GM23338 (cell line): ENCODE measurements at regions not wholly inside any gene's neighbourhood (a gene's known extent, or its start where the extent isn't known, plus 50 kb on each side); places are given as distances from the start of the nearest gene placed in this dataset.

Experiments used
- ATAC-seq: fragments of 200-7000 bp; cut with Tn5 transposase; 3 replicates; pipeline ENCODE4 v1.9.1; 2020
- DNase-seq: peaks from one replicate; pipeline ENCODE4 v3.0.0-alpha.2; 2015; ENCODE audit warnings: low spot score
- H2AFZ ChIP-seq: fragments of 200-600 bp; sonication (generic); 2 replicates; pipeline ENCODE4 v1.8.0; 2016; ENCODE audit warnings: antibody characterized with exemption, mild to moderate bottlenecking, moderate library complexity
- H3F3A ChIP-seq: fragments of 200-600 bp; sonication (generic); replicated peaks from 2 replicates; pipeline ENCODE4 v1.8.0; 2017; ENCODE audit warnings: antibody characterized with exemption, mixed run types, low read depth
- H3K27ac ChIP-seq: fragments of 200-600 bp; sonication (generic); 2 replicates; pipeline ENCODE4 v1.6.1; 2016; ENCODE audit warnings: low read depth
- H3K27me3 ChIP-seq: fragments of 200-600 bp; sonication (generic); 2 replicates; pipeline ENCODE4 v1.8.0; 2016; ENCODE audit warnings: mild to moderate bottlenecking, mixed run types, moderate library complexity; ENCODE audit not compliant: insufficient read depth
- H3K36me3 ChIP-seq: fragments of 200-600 bp; sonication (generic); 2 replicates; pipeline ENCODE4 v1.8.0; 2016; ENCODE audit warnings: mild to moderate bottlenecking; ENCODE audit not compliant: insufficient read depth
- H3K4me1 ChIP-seq: fragments of 200-600 bp; sonication (generic); 2 replicates; pipeline ENCODE4 v1.8.0; 2016; ENCODE audit warnings: mild to moderate bottlenecking, moderate library complexity; ENCODE audit not compliant: insufficient read depth
- H3K4me2 ChIP-seq: fragments of 200-600 bp; sonication (generic); 2 replicates; pipeline ENCODE4 v1.7.1; 2017; ENCODE audit warnings: mixed run types
- H3K4me3 ChIP-seq: fragments of 200-600 bp; sonication (generic); 2 replicates; pipeline ENCODE4 v1.6.1; 2016; ENCODE audit warnings: mixed run types
- H3K79me2 ChIP-seq: fragments of 200-600 bp; sonication (generic); replicated peaks from 2 replicates; pipeline ENCODE4 v1.8.0; 2017; ENCODE audit warnings: mild to moderate bottlenecking; ENCODE audit not compliant: insufficient read depth
- H3K9me2 ChIP-seq: fragments of 200-600 bp; sonication (generic); 2 replicates; pipeline ENCODE4 v1.8.0; 2017; ENCODE audit not compliant: insufficient read depth
- H4K20me1 ChIP-seq: fragments of 200-600 bp; sonication (generic); replicated peaks from 2 replicates; pipeline ENCODE4 v1.8.0; 2017; ENCODE audit warnings: mild to moderate bottlenecking; ENCODE audit not compliant: insufficient read depth
- H3K27ac Mint-ChIP-seq: 2 replicates; pipeline ENCODE4 v1.8.0; 2020; ENCODE audit warnings: inconsistent platforms, mild to moderate bottlenecking, moderate library complexity, mixed read lengths
- H3K27me3 Mint-ChIP-seq: 3 replicates; pipeline ENCODE4 v1.8.0; 2022; ENCODE audit warnings: low read depth, mild to moderate bottlenecking, moderate library complexity, mixed read lengths, inconsistent platforms; ENCODE audit not compliant: insufficient read depth, poor library complexity
- H3K36me3 Mint-ChIP-seq: 3 replicates; pipeline ENCODE4 v1.8.0; 2021; ENCODE audit warnings: low read depth, mild to moderate bottlenecking, inconsistent platforms, moderate library complexity, mixed read lengths
- H3K4me1 Mint-ChIP-seq: 3 replicates; pipeline ENCODE4 v1.8.0; 2020; ENCODE audit warnings: mild to moderate bottlenecking, inconsistent platforms, mixed read lengths
- H3K4me3 Mint-ChIP-seq: 3 replicates; pipeline ENCODE4 v1.8.0; 2021; ENCODE audit warnings: moderate library complexity, mild to moderate bottlenecking, inconsistent platforms, mixed read lengths
- H3K9me3 Mint-ChIP-seq: 3 replicates; pipeline ENCODE4 v1.8.0; 2020; ENCODE audit warnings: moderate library complexity, mild to moderate bottlenecking, inconsistent platforms, mixed read lengths
- CREB1 ChIP-seq: fragments of 250-450 bp; sonication (Bioruptor Pico); IDR thresholded peaks from 2 replicates; pipeline ENCODE4 v1.5.0; 2020; ENCODE audit warnings: low read depth, mild to moderate bottlenecking, moderate library complexity
- CTCF ChIP-seq, 2 experiments: fragments of 200-600 bp in 1 of 2; sonication (generic) in 1 of 2; conservative IDR thresholded peaks; 2 replicates each; pipeline versions ENCODE4 v1.5.1 to v1.6.1; 2016 to 2017; ENCODE audit warnings: antibody characterized with exemption in 2 of 2, low read depth in 2 of 2, mild to moderate bottlenecking in 2 of 2, moderate library complexity in 1 of 2
- ETS1 ChIP-seq: IDR thresholded peaks from 2 replicates; pipeline ENCODE4 v1.6.1; 2016; ENCODE audit warnings: antibody characterized with exemption
- JUNB ChIP-seq: IDR thresholded peaks from one replicate; pipeline ENCODE4 v1.6.1; 2016; ENCODE audit warnings: antibody characterized with exemption; ENCODE audit not compliant: unreplicated experiment
- NANOG ChIP-seq: IDR thresholded peaks from 2 replicates; pipeline ENCODE4 v1.6.1; 2016; ENCODE audit warnings: antibody characterized with exemption, borderline replicate concordance
- REST ChIP-seq: IDR thresholded peaks from one replicate; pipeline ENCODE4 v1.6.1; 2018; ENCODE audit warnings: antibody characterized with exemption; ENCODE audit not compliant: unreplicated experiment
- STAT1 ChIP-seq: IDR thresholded peaks from one replicate; pipeline ENCODE4 v1.6.1; 2016; ENCODE audit warnings: antibody characterized with exemption; ENCODE audit not compliant: unreplicated experiment
- ZNF114 ChIP-seq: fragments of 250-450 bp; sonication (Bioruptor Pico); IDR thresholded peaks from 2 replicates; pipeline ENCODE4 v1.5.0; 2020; ENCODE audit warnings: mild to moderate bottlenecking, moderate library complexity
- ZNF331 ChIP-seq: fragments of 250-450 bp; sonication (Bioruptor Pico); IDR thresholded peaks from 2 replicates; pipeline ENCODE4 v1.5.0; 2020; ENCODE audit warnings: low read depth, mild to moderate bottlenecking, moderate library complexity
- ZNF462 ChIP-seq: fragments of 250-450 bp; sonication (Bioruptor Pico); IDR thresholded peaks from 2 replicates; pipeline ENCODE4 v1.5.0; 2020; ENCODE audit warnings: mild to moderate bottlenecking, moderate library complexity

- DNase-seq, result no peak
- peaks cover 3% of the 10 kb centered on the region; the same call in 1 of the 2 replicates for H3K4me1 ChIP-seq
- TF ChIP-seq STAT1 (no peak), REST (no peak), ZNF331 (CRISPR knock-in tag) (no peak), CREB1 (CRISPR knock-in tag) (no peak), CTCF (conservative IDR thresholded peaks at IDR 0.05; ENCODE audit: low read depth in 2 of 2) (no peak), JUNB (no peak), ETS1 (no peak), NANOG (no peak), ZNF462 (no peak), ZNF114 (no peak)
- H3K9me2 ChIP-seq, result peaks cover 6% of the 10 kb centered on the region; the same call in 1 of the 2 replicates
- peaks cover 12% of the 10 kb centered on the region for H3F3A ChIP-seq
- Mint-ChIP-seq H3K27ac (no peak overlapping the region), H3K36me3 (peaks cover 2% of the 10 kb centered on the region; the same call in 1 of the 3 replicates), H3K9me3 (peaks cover 12% of the 10 kb centered on the region), H3K4me1 (peaks cover 11% of the 10 kb centered on the region), H3K4me3 (no peak overlapping the region), H3K27me3 (peaks cover 17% of the 10 kb centered on the region)
- no peak overlapping the region for H3K27ac ChIP-seq
- H3K36me3 ChIP-seq, result no peaks in the 10 kb centered on the region
- no peaks in the 10 kb centered on the region for H3K27me3 ChIP-seq
- H3K4me2 ChIP-seq, result no peak overlapping the region
- H4K20me1 ChIP-seq, result no peaks in the 10 kb centered on the region
- H3K79me2 ChIP-seq, result no peaks in the 10 kb centered on the region
- H3K4me3 ChIP-seq, result no peak overlapping the region
- H2AFZ ChIP-seq, result no peak overlapping the region
- no peak for ATAC-seq
These were observed 88.4 kb upstream of the SOX1 start for GRCh38 chr13:111978546-111978945.
